ENCODE measurements at regions not wholly inside any gene's neighbourhood (a gene's known extent, or its start where the extent isn't known, plus 50 kb on each side); places are given as distances from the start of the nearest gene placed in this dataset.
A peak's percentile ranks its signal among the peaks of the same experiment; 100 is the strongest.
"Not testable (repeated sequence)": the region's sequence is repeated elsewhere in the genome, so short reads cannot be mapped to it uniquely, and the experiment has no call there.

- DNase-seq = no peak
Observed at GRCh38 chr16:87143661-87144121, 173.5 kb downstream of the C16orf95 start.

DNA sequence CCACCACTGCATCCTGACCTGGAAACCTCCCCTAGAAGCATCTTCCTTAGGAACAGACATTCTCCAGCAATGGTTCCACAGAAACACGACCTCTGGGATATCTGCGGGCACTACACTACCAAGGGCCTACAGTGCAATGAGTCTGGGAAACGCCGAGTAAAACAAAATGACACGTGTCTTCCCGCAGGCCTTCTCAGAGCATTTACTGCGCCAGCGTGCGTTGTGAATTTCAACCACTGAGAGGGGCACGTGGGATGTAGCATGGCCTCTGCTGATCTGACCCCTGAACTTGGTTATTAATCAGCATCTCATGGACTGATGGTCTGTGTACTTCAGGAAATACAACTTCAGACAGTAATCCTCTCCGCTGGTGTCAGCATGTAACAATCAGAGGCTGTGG lies 173.0 kb downstream of the C16orf95 start:
- DNase-seq = no peak

DNA sequence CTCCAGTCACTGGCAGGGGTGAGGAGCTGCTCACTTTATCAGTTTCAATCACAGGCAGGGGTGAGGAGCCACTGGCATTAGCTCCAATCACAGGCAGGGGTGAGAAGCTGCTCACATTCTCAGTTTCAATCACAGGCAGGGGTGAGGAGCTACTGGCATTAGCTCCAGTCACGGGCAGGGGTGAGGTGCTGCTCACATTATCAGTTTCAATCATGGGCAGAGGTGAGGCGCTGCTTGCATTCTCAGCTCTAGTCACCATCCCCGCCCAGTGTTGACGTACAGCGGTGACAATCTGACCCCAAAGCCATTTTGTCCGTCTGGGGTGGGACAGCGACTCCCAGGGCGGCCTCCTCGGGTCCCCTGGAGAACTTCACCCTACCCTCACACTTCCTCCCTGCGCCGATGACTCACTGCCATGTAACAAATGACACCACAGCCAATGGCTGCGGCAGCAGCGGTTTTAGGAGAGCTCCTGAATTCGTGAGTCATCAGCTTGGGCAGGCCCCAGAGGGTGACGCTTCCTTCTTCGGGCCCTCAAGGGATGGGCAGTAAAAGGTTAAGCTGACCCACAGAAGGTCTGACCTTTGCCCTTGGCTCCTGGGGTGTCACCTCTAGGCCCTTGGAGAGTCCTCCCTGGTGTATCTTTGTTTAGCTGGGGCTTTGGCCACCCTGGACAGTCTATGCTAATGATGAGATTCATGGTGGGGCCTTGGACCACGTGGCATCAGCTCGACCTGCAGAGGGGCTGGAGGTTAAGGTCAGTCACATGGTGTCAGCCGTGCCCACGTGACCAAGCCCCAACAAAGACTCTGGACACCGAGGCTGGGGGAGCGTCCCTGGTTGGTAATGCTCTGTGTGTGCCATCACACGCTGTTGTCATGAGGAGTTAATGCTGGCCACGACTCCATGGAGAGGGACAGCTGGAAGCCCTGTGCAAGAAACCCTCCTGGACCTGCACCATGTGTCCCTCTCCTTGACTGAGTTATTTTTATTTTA lies 171.7 kb downstream of the C16orf95 start:
- peak; percentile 54 for DNase-seq

- no peak for DNase-seq
Observed at GRCh38 chr16:87146676-87147075, 170.5 kb downstream of the C16orf95 start.

- DNase-seq = peak; percentile 49
Observed at GRCh38 chr16:87149051-87149450, 168.1 kb downstream of the C16orf95 start.

DNA sequence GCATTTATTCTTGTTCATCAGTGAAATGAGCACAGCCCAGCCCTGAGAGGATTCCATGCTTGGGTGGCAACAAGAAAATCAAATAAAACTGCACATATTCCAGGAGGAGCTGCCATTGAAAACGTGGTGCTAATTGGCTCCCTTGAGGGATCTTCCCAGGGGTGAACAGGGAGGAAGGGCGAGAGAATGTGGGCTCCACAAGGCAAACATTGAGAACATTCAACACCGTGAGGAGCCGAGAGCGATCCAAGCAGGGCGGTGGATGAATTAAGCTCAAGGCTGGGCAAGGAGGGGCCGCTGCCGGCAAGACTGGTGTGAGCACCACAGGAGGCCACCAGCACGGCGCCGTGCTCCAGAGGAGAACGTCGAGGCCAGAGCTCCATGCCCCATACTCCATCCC lies 166.9 kb downstream of the C16orf95 start:
- DNase-seq = no peak

DNA sequence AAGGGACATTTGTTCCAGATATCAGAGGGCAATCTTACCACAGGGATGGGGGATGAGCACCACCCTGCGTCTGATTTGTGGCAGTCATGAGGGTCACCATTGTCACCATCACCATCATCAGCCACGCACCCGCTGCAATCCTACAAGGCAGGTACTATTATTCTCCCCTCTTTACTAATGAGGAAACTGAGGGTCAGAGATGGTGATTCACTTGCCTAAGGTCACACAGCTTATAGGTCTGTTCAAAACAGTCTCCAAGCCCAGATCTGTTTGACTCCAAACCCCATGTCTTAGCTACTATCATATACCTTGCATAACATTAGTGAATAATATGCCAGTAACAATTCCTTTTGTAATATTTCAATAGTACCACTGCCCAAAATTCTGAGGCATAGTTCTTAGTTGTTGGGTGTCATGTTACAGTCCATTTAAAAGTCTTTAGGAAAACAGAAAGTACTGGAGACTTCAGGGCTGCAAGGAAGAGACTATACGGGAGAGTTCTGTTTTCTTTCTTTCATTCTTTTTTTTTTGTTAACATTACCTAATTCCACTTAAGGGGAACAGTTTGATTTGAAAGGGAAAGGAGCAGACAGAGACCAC lies 166.4 kb downstream of the C16orf95 start:
- DNase-seq = peak; percentile 26

GRCh38 chr16:87152221-87152755 lies 164.9 kb downstream of the C16orf95 start:
- no peak for DNase-seq

GRCh38 chr16:87153326-87153725 lies 163.9 kb downstream of the C16orf95 start:
- DNase-seq = no peak

DNA sequence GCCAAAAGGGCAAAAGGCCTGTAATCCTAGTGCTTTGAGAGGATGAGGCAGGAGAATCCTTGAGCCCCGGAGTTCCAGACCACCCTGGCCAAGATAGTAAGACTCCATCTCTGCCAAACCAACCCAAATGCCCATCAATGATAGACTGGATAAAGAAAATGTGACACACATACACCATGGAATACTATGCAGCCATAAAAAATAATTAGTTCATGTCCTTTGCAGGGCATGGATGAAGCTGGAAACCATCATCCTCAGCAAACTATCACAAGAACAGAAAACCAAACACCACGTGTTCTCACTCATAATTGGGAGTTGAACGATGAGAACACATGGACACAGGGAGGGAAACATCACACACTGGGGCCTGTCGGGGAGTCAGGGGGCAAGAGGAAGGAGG lies 161.9 kb downstream of the C16orf95 start:
- DNase-seq = not testable (repeated sequence)

GRCh38 chr16:87156195-87156594 lies 161.0 kb downstream of the C16orf95 start:
- DNase-seq = no peak

GRCh38 chr16:87160234-87160636 lies 157.0 kb downstream of the C16orf95 start:
- DNase-seq = no peak

DNA sequence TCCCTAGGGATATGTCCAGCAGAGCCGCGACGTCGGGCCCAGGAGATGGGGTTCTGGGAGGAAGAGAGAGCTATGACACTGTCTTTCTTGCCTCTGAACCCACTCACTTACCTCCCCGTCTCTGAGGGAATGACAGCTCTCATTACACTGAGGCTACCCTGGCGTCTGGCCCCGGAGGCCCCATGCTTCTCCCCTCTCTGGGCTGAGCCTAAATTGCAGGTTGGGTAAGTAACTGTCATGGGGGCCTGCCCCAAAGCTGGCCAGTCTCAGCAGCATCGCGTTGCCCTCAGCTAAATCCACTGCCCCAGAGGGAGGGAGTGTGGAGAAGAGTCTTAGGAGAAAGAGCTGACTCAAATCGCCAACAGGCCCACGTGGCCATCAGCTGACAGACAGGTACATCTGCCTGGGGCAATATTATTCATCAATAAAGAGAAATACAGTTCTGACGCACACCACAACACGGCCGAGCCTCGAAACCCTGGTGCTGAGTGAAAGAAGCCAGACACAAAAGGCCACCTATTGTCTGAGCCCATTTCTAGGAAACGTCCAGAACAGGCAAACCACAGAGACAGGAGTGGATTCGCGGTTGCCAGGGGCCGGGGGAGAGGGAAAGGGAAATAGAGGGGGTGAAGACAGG lies 156.4 kb downstream of the C16orf95 start:
- no peak for DNase-seq

DNA sequence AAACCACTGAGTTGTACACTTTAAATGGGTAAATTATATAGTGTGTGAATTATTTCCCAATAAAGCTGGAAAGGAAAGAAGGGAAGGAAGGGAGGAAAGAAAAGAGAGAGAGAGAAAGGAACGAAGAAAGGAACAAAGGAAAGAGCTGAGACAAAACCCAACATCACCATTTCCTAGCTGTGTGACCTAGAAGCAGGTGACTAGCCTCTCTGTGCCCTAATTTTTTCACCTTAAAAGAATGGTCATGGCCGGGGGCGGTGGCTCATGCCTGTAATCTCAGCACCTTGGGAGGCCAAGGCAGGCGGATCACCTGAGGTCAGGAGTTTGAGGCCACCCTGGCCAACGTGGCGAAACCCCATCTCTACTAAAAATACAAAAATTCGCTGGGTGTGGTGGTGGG lies 155.8 kb downstream of the C16orf95 start:
- DNase-seq = not testable (repeated sequence)

DNA sequence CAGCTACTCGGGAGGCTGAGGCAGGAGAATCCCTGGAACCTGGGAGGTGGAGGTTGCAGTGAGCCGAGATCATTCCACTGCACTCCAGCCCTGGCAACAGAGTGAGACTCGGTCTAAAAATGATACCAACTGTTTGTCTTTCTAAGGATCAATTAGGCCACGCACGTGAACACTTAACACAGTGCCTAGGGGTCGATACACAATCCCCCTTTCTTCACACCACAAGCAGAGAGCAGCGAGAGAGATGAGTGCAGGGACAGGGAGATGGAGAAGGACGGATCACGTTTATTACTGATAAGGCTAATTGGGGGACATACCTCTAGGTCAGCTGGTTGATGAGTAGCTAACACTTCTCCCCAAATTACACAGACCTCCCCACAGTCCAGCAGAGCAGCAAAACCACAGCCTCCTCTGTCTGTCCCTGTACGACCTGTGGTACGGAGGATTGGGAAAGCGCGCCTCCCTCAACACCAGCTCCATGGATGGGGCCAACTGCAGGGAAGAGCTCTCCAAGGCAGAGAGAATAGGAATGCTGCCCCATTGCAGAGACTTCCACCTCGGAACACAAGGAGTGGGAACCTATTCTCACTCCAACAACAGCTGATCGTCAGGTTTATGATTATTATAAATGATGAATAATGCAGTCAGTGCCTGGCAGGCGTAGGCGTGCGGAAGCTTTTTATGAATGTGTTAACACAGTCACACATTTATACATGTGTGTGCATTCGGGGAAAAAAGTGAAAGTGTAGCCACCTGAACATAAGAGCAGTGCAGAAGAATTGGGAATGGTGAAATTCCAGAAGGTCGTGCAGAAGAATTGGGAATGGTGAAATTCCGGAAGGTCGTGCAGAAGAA lies 155.1 kb downstream of the C16orf95 start:
- DNase-seq = no peak

- DNase-seq = not testable (repeated sequence)
Observed at GRCh38 chr16:87162799-87163198, 154.4 kb downstream of the C16orf95 start.

GRCh38 chr16:87163637-87164036 lies 153.6 kb downstream of the C16orf95 start:
- no peak for DNase-seq

GRCh38 chr16:87165151-87165550 lies 152.0 kb downstream of the C16orf95 start:
- no peak for DNase-seq

DNA sequence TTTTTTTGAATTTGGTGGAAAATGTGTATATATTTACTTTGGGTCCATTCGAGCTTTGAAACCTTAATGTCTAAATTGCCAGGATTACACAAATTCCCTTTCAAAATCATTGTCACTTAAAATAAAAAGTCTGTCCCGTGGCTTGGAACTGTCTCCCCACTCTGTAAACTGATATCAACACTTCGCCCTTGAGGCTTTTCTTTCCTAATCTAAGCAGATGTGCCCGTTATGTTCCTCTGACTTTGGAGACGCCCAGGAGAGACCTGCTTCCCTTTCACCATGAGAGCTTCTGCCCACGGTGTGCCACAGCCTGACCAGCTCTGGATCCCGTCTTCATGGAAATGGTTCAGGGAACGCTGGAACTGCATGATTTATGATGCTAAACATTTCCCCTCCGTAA lies 151.3 kb downstream of the C16orf95 start:
- DNase-seq = no peak

- no peak for DNase-seq
Observed at GRCh38 chr16:87166321-87166720, 150.9 kb downstream of the C16orf95 start.

DNA sequence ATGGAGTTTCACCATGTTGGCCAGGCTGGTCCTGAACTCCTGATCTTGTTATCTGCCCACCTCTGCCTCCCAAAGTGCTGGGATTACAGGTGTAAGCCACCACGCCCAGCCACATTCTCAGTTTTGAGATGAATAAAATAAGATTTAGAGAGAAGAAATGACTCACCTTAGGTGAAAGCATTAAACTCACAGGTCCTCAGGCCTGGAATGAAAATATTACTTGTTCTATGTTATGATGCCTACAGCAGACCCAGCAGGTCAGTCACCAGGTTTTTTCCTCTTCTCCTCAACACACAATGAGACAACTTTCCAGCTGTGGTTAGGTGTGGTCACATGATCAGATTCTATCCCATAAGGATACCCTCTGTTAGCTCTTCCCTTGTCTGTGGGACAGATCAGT lies 150.3 kb downstream of the C16orf95 start:
- DNase-seq = no peak

- no peak for DNase-seq
Observed at GRCh38 chr16:87169509-87169995, 147.6 kb downstream of the C16orf95 start.

All from fibroblast of upper back skin (primary cell).